IMR-90 (cell line): ENCODE measurements at regions not wholly inside any gene's neighbourhood (a gene's known extent, or its start where the extent isn't known, plus 50 kb on each side); places are given as distances from the start of the nearest gene placed in this dataset.

Source experiments
- ATAC-seq: fragments of 200-7000 bp; cut with Tn5 transposase; 2 replicates; pipeline ENCODE4 v1.9.1; 2020; ENCODE audit warnings: low read depth, mild to moderate bottlenecking, moderate library complexity
- BruUV-seq: library from RNA; stranded (reverse); fragments of 400-500 nt; replicated peaks from 2 replicates; lab custom pipeline; 2021; lab: Mats Ljungman, UMichigan
- CTCF ChIA-PET: fragments of 300-600 bp; formaldehyde crosslinking; extraction: SDS; loops from one replicate; lab custom pipeline; 2021; ENCODE audit warnings: antibody characterized with exemption; lab: Yijun Ruan, JAX
- POLR2A ChIA-PET: fragments of 300-600 bp; sonication (Branson Sonifier 250); formaldehyde crosslinking; loops from one replicate; lab custom pipeline; 2022; ENCODE audit warnings: antibody characterized with exemption; ENCODE audit not compliant: unreplicated experiment; lab: Charles Lee
- DNase-seq: peaks from one replicate; pipeline ENCODE4 v3.0.0; 2013
- H2AFZ ChIP-seq: replicated peaks from 2 replicates; pipeline ENCODE3; 2013; ENCODE audit warnings: low read length, mild to moderate bottlenecking; ENCODE audit not compliant: poor library complexity
- H2AK5ac ChIP-seq: 2 replicates; pipeline ENCODE4 v1.6.1; 2013; ENCODE audit warnings: low read depth, low read length, inconsistent platforms
- H2AK9ac ChIP-seq: replicated peaks from 2 replicates; pipeline ENCODE3; 2013; ENCODE audit warnings: mild to moderate bottlenecking, low read depth, low read length, moderate library complexity; ENCODE audit not compliant: poor library complexity
- H2BK120ac ChIP-seq: 2 replicates; pipeline ENCODE4 v1.6.1; 2013; ENCODE audit warnings: low read depth, low read length, inconsistent platforms
- H2BK15ac ChIP-seq: 3 replicates; pipeline ENCODE4 v1.6.1; 2013; ENCODE audit warnings: low read depth, low read length, inconsistent platforms
- H2BK20ac ChIP-seq: 2 replicates; pipeline ENCODE4 v1.6.1; 2013; ENCODE audit warnings: low read depth, mild to moderate bottlenecking, inconsistent platforms, low read length, moderate library complexity
- H2BK5ac ChIP-seq: 2 replicates; pipeline ENCODE4 v1.6.1; 2013; ENCODE audit warnings: mild to moderate bottlenecking, low read depth, low read length, inconsistent platforms; ENCODE audit not compliant: poor library complexity, severe bottlenecking
- H3K14ac ChIP-seq: replicated peaks from 2 replicates; pipeline ENCODE4 v1.6.1; 2013; ENCODE audit warnings: low read depth, low read length, inconsistent platforms
- H3K18ac ChIP-seq: 2 replicates; pipeline ENCODE4 v1.6.1; 2013; ENCODE audit warnings: low read depth, low read length, control low read depth
- H3K23ac ChIP-seq: 2 replicates; pipeline ENCODE4 v1.6.1; 2013; ENCODE audit warnings: low read depth, low read length, inconsistent platforms
- H3K27ac ChIP-seq: 2 replicates; pipeline ENCODE4 v1.5.1; 2013; ENCODE audit warnings: mild to moderate bottlenecking, control low read depth, low read length; ENCODE audit not compliant: insufficient read depth
- H3K27me3 ChIP-seq: 2 replicates; pipeline ENCODE4 v1.6.1; 2013; ENCODE audit warnings: low read length; ENCODE audit not compliant: control insufficient read depth, insufficient read depth
- H3K36me3 ChIP-seq: 2 replicates; pipeline ENCODE4 v1.6.1; 2013; ENCODE audit warnings: low read length, mixed read lengths; ENCODE audit not compliant: control insufficient read depth, insufficient read depth
- H3K4ac ChIP-seq: 2 replicates; pipeline ENCODE4 v1.6.1; 2013; ENCODE audit warnings: low read depth, low read length, inconsistent platforms
- H3K4me1 ChIP-seq: 2 replicates; pipeline ENCODE4 v1.6.1; 2013; ENCODE audit warnings: low read length, mixed read lengths; ENCODE audit not compliant: control insufficient read depth, insufficient read depth
- H3K4me2 ChIP-seq: 2 replicates; pipeline ENCODE4 v1.6.1; 2013; ENCODE audit warnings: low read depth, mild to moderate bottlenecking, control low read depth, low read length, moderate library complexity
- H3K4me3 ChIP-seq: 2 replicates; pipeline ENCODE4 v1.5.1; 2013; ENCODE audit warnings: low read depth, mild to moderate bottlenecking, control low read depth, low read length, moderate library complexity; ENCODE audit not compliant: insufficient read depth
- H3K56ac ChIP-seq: 2 replicates; pipeline ENCODE4 v1.6.1; 2013; ENCODE audit warnings: low read length, inconsistent platforms; ENCODE audit not compliant: insufficient read depth; ENCODE audit errors: extremely low read depth
- H3K79me1 ChIP-seq, 2 experiments: 2 replicates each; pipeline ENCODE4 v1.6.1; 2013; ENCODE audit warnings: low read length in 2 of 2, inconsistent platforms in 1 of 2, low read depth in 1 of 2
- H3K9ac ChIP-seq: 2 replicates; pipeline ENCODE4 v1.6.1; 2013; ENCODE audit warnings: low read depth, low read length, control low read depth
- H3K9me1 ChIP-seq: 2 replicates; pipeline ENCODE4 v1.6.1; 2013; ENCODE audit warnings: low read length, inconsistent platforms; ENCODE audit not compliant: insufficient read depth
- H3K9me3 ChIP-seq: 2 replicates; pipeline ENCODE4 v1.6.1; 2013; ENCODE audit warnings: low read length; ENCODE audit not compliant: control insufficient read depth, insufficient read depth
- H4K20me1 ChIP-seq: 2 replicates; pipeline ENCODE4 v1.6.1; 2013; ENCODE audit warnings: low read length, inconsistent platforms; ENCODE audit not compliant: insufficient read depth
- H4K5ac ChIP-seq: 2 replicates; pipeline ENCODE4 v1.6.1; 2013; ENCODE audit warnings: mild to moderate bottlenecking, low read depth, low read length, control low read depth
- H4K8ac ChIP-seq, 2 experiments: 2 replicates each; pipeline ENCODE4 v1.6.1; 2013; ENCODE audit warnings: low read depth in 2 of 2, low read length in 2 of 2, control low read depth in 1 of 2, inconsistent platforms in 1 of 2
- H4K91ac ChIP-seq: 2 replicates; pipeline ENCODE4 v1.6.1; 2013; ENCODE audit warnings: low read depth, low read length, inconsistent platforms; ENCODE audit not compliant: insufficient read depth
- CEBPB ChIP-seq: IDR thresholded peaks from 2 replicates; pipeline ENCODE4 v1.6.1; 2012; ENCODE audit warnings: low read depth, low read length, improper control_type of control experiment
- CHD1 ChIP-seq: IDR thresholded peaks from 2 replicates; pipeline ENCODE4 v1.6.1; 2012; ENCODE audit warnings: low read depth, low read length, improper control_type of control experiment
- ELK1 ChIP-seq: fragments of 150-350 bp; IDR thresholded peaks from 2 replicates; pipeline ENCODE4 v1.6.1; 2016; ENCODE audit warnings: low read depth, mild to moderate bottlenecking, low read length, moderate library complexity, borderline replicate concordance
- FOS ChIP-seq: fragments of 150-350 bp; IDR thresholded peaks from 2 replicates; pipeline ENCODE4 v1.6.1; 2016; ENCODE audit warnings: low read depth, low read length
- MXI1 ChIP-seq: IDR thresholded peaks from 2 replicates; pipeline ENCODE4 v1.6.1; 2012; ENCODE audit warnings: low read depth, mild to moderate bottlenecking, low read length, moderate library complexity, borderline replicate concordance
- NFE2L2 ChIP-seq: fragments of 150-350 bp; IDR thresholded peaks from 2 replicates; pipeline ENCODE4 v1.6.1; 2016; ENCODE audit warnings: low read depth, mild to moderate bottlenecking, low read length
- RCOR1 ChIP-seq: IDR thresholded peaks from 2 replicates; pipeline ENCODE4 v1.6.1; 2012; ENCODE audit warnings: mild to moderate bottlenecking, low read length, improper control_type of control experiment; ENCODE audit not compliant: insufficient replicate concordance
- RFX5 ChIP-seq: IDR thresholded peaks from 2 replicates; pipeline ENCODE4 v1.8.0; 2012; ENCODE audit warnings: low read depth, mild to moderate bottlenecking, low read length, moderate library complexity
- USF2 ChIP-seq: fragments of 150-350 bp; IDR thresholded peaks from 2 replicates; pipeline ENCODE4 v1.6.1; 2017; ENCODE audit warnings: mild to moderate bottlenecking, antibody characterized with exemption, low read length, low read depth
- WGBS, 2 experiments: methylation state at CpG; one replicate each; pipeline versions ENCODE4 v1.1.5 to v1.1.7; 2013; ENCODE audit warnings: missing lambda C conversion rate in 2 of 2; ENCODE audit not compliant: insufficient read length in 1 of 2; ENCODE audit errors: extremely low coverage in 2 of 2; 5-methylcytosine and 5-hydroxymethylcytosine counted together
- dilution Hi-C: fragments of 300-500 bp; cut with HindIII; formaldehyde crosslinking; loops from one replicate; pipeline ENCODE4 v1.14.3; 2018; ENCODE audit warnings: low sequenced_read_pairs; ENCODE audit not compliant: unreplicated experiment
- in situ Hi-C: fragments of 300-500 bp; cut with MboI; formaldehyde crosslinking; loops from 3 replicates; pipeline ENCODE4 v1.14.3; 2019; ENCODE audit warnings: low sequenced_read_pairs, inconsistent platforms, mixed read lengths
- intact Hi-C: fragments of 100-400 bp; cut with micrococcal nuclease; formaldehyde crosslinking; loops from 2 replicates; pipeline ENCODE4 v1.10.0; 2022

GRCh38 chr4:159543831-159544230 lies 441.0 kb downstream of the RAPGEF2 start:
- Histone ChIP-seq H4K8ac (no peak overlapping the region), H3K79me1 (no peaks in the 10 kb centered on the region), H3K56ac (no peak overlapping the region), H3K27ac (no peak overlapping the region), H3K36me3 (no peaks in the 10 kb centered on the region), H2BK15ac (no peak overlapping the region), H3K23ac (no peak overlapping the region), H3K4me1 (no peaks in the 10 kb centered on the region), H3K9me3 (no peaks in the 10 kb centered on the region), H2AK5ac (no peak overlapping the region), H3K18ac (no peak overlapping the region), H3K27me3 (no peaks in the 10 kb centered on the region), H3K4me3 (no peak overlapping the region), H4K91ac (no peak overlapping the region), H3K4me2 (no peak overlapping the region), H4K20me1 (no peaks in the 10 kb centered on the region), H2BK20ac (no peak overlapping the region), H2BK5ac (no peak overlapping the region), H2AK9ac (no peak overlapping the region), H2BK120ac (no peak overlapping the region), H4K5ac (no peak overlapping the region), H3K14ac (no peak overlapping the region), H3K4ac (no peak overlapping the region), H3K9ac (no peak overlapping the region), H3K9me1 (no peaks in the 10 kb centered on the region), H2AFZ (no peak overlapping the region)
- ChIA-PET CTCF (no interaction called here), POLR2A (no interaction called here)
- no peak for TF ChIP-seq NFE2L2
- TF ChIP-seq RCOR1, result no peak
- no peak for TF ChIP-seq RFX5
- no peak for TF ChIP-seq USF2
- TF ChIP-seq CEBPB, result no peak
- TF ChIP-seq CHD1, result no peak
- no peak for TF ChIP-seq MXI1
- no peak for TF ChIP-seq FOS
- TF ChIP-seq ELK1, result no peak
- ATAC-seq (no peak), DNase-seq (no peak)
- intact Hi-C loops (no loop called here), in situ Hi-C loops (no loop called here), dilution Hi-C loops (no loop called here)
- WGBS, 2 experiments, result no CpG with 5 or more reads among the region's 5 CpGs
- no TSS peak for BruUV-seq
